Liver (tissue), 8 donors: ENCODE measurements at regions not wholly inside any gene's neighbourhood (a gene's known extent, or its start where the extent isn't known, plus 50 kb on each side); places are given as distances from the start of the nearest gene placed in this dataset.

Source experiments
- DNase-seq: peaks from one replicate; pipeline ENCODE4 v3.0.0-alpha.2; 2017; ENCODE audit warnings: low spot score
- H3K27ac ChIP-seq, 2 donors: one replicate each; pipeline ENCODE4 v1.7.0; 2013; ENCODE audit warnings: inconsistent platforms in 2 of 2, low read length in 2 of 2, control low read depth in 1 of 2, low read depth in 1 of 2, mild to moderate bottlenecking in 1 of 2
- H3K27me3 ChIP-seq, 4 donors: one replicate each; pipeline versions ENCODE4 v1.6.1 to v1.7.0; 2013; ENCODE audit warnings: low read length in 3 of 4, inconsistent platforms in 1 of 4, mild to moderate bottlenecking in 1 of 4, moderate library complexity in 1 of 4; ENCODE audit not compliant: control insufficient read depth in 4 of 4, insufficient read depth in 4 of 4
- H3K36me3 ChIP-seq, 4 donors: one replicate each; pipeline versions ENCODE4 v1.6.1 to v1.7.0; 2013; ENCODE audit warnings: low read length in 3 of 4, mild to moderate bottlenecking in 3 of 4, low read depth in 1 of 4, moderate library complexity in 1 of 4; ENCODE audit not compliant: control insufficient read depth in 4 of 4, insufficient read depth in 3 of 4
- H3K4me1 ChIP-seq, 4 donors: one replicate each; pipeline versions ENCODE4 v1.6.1 to v1.7.0; 2013; ENCODE audit warnings: low read length in 3 of 4, mild to moderate bottlenecking in 3 of 4, moderate library complexity in 1 of 4; ENCODE audit not compliant: control insufficient read depth in 4 of 4, insufficient read depth in 4 of 4
- H3K4me3 ChIP-seq, 3 donors: one replicate each; pipeline versions ENCODE4 v1.6.1 to v1.7.0; 2013; ENCODE audit warnings: low read length in 3 of 3, control low read depth in 1 of 3, low read depth in 1 of 3, mild to moderate bottlenecking in 1 of 3
- H3K9ac ChIP-seq, 2 donors: one replicate each; pipeline ENCODE4 v1.7.0; 2013; ENCODE audit warnings: low read length in 2 of 2, mild to moderate bottlenecking in 2 of 2, moderate library complexity in 2 of 2, control low read depth in 1 of 2, low read depth in 1 of 2
- H3K9me3 ChIP-seq, 4 donors: one replicate each; pipeline versions ENCODE4 v1.6.1 to v1.7.0; 2013; ENCODE audit warnings: low read length in 3 of 4; ENCODE audit not compliant: control insufficient read depth in 4 of 4
- ATF3 ChIP-seq: IDR thresholded peaks from 2 replicates; pipeline ENCODE4 v1.6.1; 2016; ENCODE audit warnings: antibody characterized with exemption
- CTCF ChIP-seq: fragments of 150-350 bp; IDR thresholded peaks from 2 replicates; pipeline ENCODE4 v1.5.1; 2017; ENCODE audit warnings: improper control_type of control experiment, low read depth, low read length; ENCODE audit not compliant: missing input control
- EGR1 ChIP-seq, 2 donors: IDR thresholded peaks; 2 replicates each; pipeline ENCODE4 v1.6.1; 2016 to 2018; ENCODE audit warnings: antibody characterized with exemption in 2 of 2, low read depth in 2 of 2
- HNF4G ChIP-seq: IDR thresholded peaks from 2 replicates; pipeline ENCODE4 v1.6.1; 2016; ENCODE audit warnings: antibody characterized with exemption
- JUND ChIP-seq, 2 donors: IDR thresholded peaks; 2 replicates each; pipeline ENCODE4 v1.6.1; 2016; ENCODE audit warnings: antibody characterized with exemption in 2 of 2
- REST ChIP-seq: IDR thresholded peaks from 2 replicates; pipeline ENCODE4 v1.6.1; 2016; ENCODE audit warnings: antibody characterized with exemption, mild to moderate bottlenecking
- SP1 ChIP-seq: IDR thresholded peaks from 2 replicates; pipeline ENCODE4 v1.6.1; 2018; ENCODE audit warnings: antibody characterized with exemption, mild to moderate bottlenecking
- YY1 ChIP-seq: IDR thresholded peaks from 2 replicates; pipeline ENCODE4 v1.6.1; 2016; ENCODE audit warnings: antibody characterized with exemption, mild to moderate bottlenecking
- ZBTB33 ChIP-seq: IDR thresholded peaks from 2 replicates; pipeline ENCODE4 v1.6.1; 2016; ENCODE audit warnings: antibody characterized with exemption
- WGBS: extraction: QIAGEN DNeasy Blood & Tissue Kit; methylation state at CpG from one replicate; pipeline ENCODE4 v1.1.7; 2013; 5-methylcytosine and 5-hydroxymethylcytosine counted together
- donor health status: healthy.
- donor health status: healthy.
- donor health status: healthy.
- donor health status: healthy.
- donor health status: healthy.

- TF ChIP-seq ATF3: no peak
- TF ChIP-seq ZBTB33: no peak
These were observed 72.9 kb upstream of the OR5AN1 start (continued) for GRCh38 chr11:59285716-59286260.

- no peaks in the 10 kb centered on the region for H3K36me3 ChIP-seq
- H3K9me3 ChIP-seq: no peaks in the 10 kb centered on the region
- TF ChIP-seq YY1 (no peak), ATF3 (no peak), SP1 (no peak), CTCF (no peak), REST (no peak), JUND (IDR thresholded peaks at IDR 0.05) (no peak), ZBTB33 (no peak), EGR1 (IDR thresholded peaks at IDR 0.05; ENCODE audit: low read depth in 2 of 2) (no peak), HNF4G (no peak)
- 61% methylated on average over 5 of the region's 5 CpGs for WGBS
- no peak for DNase-seq
- H3K9ac ChIP-seq: no peak overlapping the region
- no peak overlapping the region for H3K4me3 ChIP-seq
- no peak overlapping the region for H3K27ac ChIP-seq
- H3K4me1 ChIP-seq: peaks cover 4 to 53% (median 29%) of the 10 kb centered on the region in 4 donors
- no peaks in the 10 kb centered on the region for H3K27me3 ChIP-seq
These were observed 72.0 kb upstream of the MPEG1 start for GRCh38 chr11:59284773-59285129.
